Activated T-cell treated with anti-CD3 and anti-CD28 coated beads, Interleukin-2, amount 50 U/mL, for 48 hours (primary cell): ENCODE measurements at regions not wholly inside any gene's neighbourhood (a gene's known extent, or its start where the extent isn't known, plus 50 kb on each side); places are given as distances from the start of the nearest gene placed in this dataset.
"Not testable (repeated sequence)": the region's sequence is repeated elsewhere in the genome, so short reads cannot be mapped to it uniquely, and the experiment has no call there.

Experiments
- DNase-seq, 2 experiments: peaks; one replicate each; pipeline ENCODE4 v3.0.0-alpha.2; 2020

GRCh38 chr2:180927030-180927686 lies 53.2 kb upstream of the UBE2E3 start:
- no peak for DNase-seq

GRCh38 chr2:180925700-180926099 lies 54.7 kb upstream of the UBE2E3 start:
- DNase-seq = no peak

GRCh38 chr2:180924063-180924462 lies 56.3 kb upstream of the UBE2E3 start:
- DNase-seq = no peak

GRCh38 chr2:180910831-180911665 lies 69.4 kb upstream of the UBE2E3 start:
- DNase-seq = no peak

- DNase-seq = no peak
These were observed 72.7 kb upstream of the UBE2E3 start for GRCh38 chr2:180907731-180908130.

- DNase-seq = no peak
These were observed 74.9 kb upstream of the UBE2E3 start for GRCh38 chr2:180905461-180905860.

- no peak for DNase-seq
These were observed 75.4 kb upstream of the UBE2E3 start for GRCh38 chr2:180905002-180905401.

- no peak for DNase-seq
These were observed 79.1 kb upstream of the UBE2E3 start for GRCh38 chr2:180901331-180901730.

- DNase-seq = no peak
These were observed 86.7 kb upstream of the UBE2E3 start for GRCh38 chr2:180893752-180894151.

- DNase-seq = no peak
These were observed 88.3 kb upstream of the UBE2E3 start for GRCh38 chr2:180892091-180892490.

GRCh38 chr2:180891360-180891759 lies 89.0 kb upstream of the UBE2E3 start:
- DNase-seq = no peak

- DNase-seq = no peak
These were observed 89.6 kb upstream of the UBE2E3 start for GRCh38 chr2:180890781-180891180.

GRCh38 chr2:180882959-180883358 lies 97.4 kb upstream of the UBE2E3 start:
- no peak for DNase-seq

GRCh38 chr2:180876506-180876905 lies 103.9 kb upstream of the UBE2E3 start:
- DNase-seq = no peak

GRCh38 chr2:180873219-180873618 lies 107.2 kb upstream of the UBE2E3 start:
- DNase-seq = no peak

- not testable (repeated sequence) for DNase-seq
These were observed 107.6 kb upstream of the UBE2E3 start for GRCh38 chr2:180872781-180873180.

- no peak for DNase-seq
These were observed 108.2 kb upstream of the UBE2E3 start for GRCh38 chr2:180872255-180872654.

- DNase-seq = no peak
These were observed 108.8 kb upstream of the UBE2E3 start for GRCh38 chr2:180871649-180872048.

GRCh38 chr2:180849851-180850250 lies 130.6 kb upstream of the UBE2E3 start:
- no peak for DNase-seq

GRCh38 chr2:180848393-180848792 lies 132.0 kb upstream of the UBE2E3 start:
- no peak for DNase-seq

GRCh38 chr2:180846756-180847472 lies 133.5 kb upstream of the UBE2E3 start:
- DNase-seq = no peak

GRCh38 chr2:180842461-180842860 lies 137.9 kb upstream of the UBE2E3 start:
- no peak for DNase-seq

- no peak for DNase-seq
These were observed 139.8 kb upstream of the UBE2E3 start for GRCh38 chr2:180840641-180841040.

GRCh38 chr2:180829836-180830235 lies 150.6 kb upstream of the UBE2E3 start:
- no peak for DNase-seq
